Dendritic cell treated with granulocyte-macrophage colony-stimulating factor and Interleukin-4, amounts not matched to agents 40 ng/mL and 50 ng/mL, for 4 days (primary cell): ENCODE measurements at regions not wholly inside any gene's neighbourhood (a gene's known extent, or its start where the extent isn't known, plus 50 kb on each side); places are given as distances from the start of the nearest gene placed in this dataset.

Experiments used
- H3K27ac Mint-ChIP-seq: one replicate; pipeline ENCODE4 v1.8.0; 2022; ENCODE audit warnings: mild to moderate bottlenecking, mixed read lengths
- H3K27me3 Mint-ChIP-seq: one replicate; pipeline ENCODE4 v1.8.0; 2022; ENCODE audit warnings: mild to moderate bottlenecking, mixed read lengths
- H3K36me3 Mint-ChIP-seq: one replicate; pipeline ENCODE4 v1.8.0; 2022; ENCODE audit warnings: low read depth, mixed read lengths
- H3K4me1 Mint-ChIP-seq: one replicate; pipeline ENCODE4 v1.8.0; 2022; ENCODE audit warnings: low read depth, mixed read lengths
- H3K4me3 Mint-ChIP-seq: one replicate; pipeline ENCODE4 v1.8.0; 2022; ENCODE audit warnings: mild to moderate bottlenecking, moderate library complexity, mixed read lengths
- H3K9me3 Mint-ChIP-seq: one replicate; pipeline ENCODE4 v1.8.0; 2022; ENCODE audit warnings: mixed read lengths
- intact Hi-C: fragments of 100-400 bp; cut with micrococcal nuclease; formaldehyde crosslinking; loops from one replicate; pipeline ENCODE4 v1.15.0; 2022

GRCh38 chr9:81532251-81532650, 157.1 kb downstream of the TLE1 start:
- intact Hi-C loops: no loop called here

GRCh38 chr9:81531511-81531910, 157.8 kb downstream of the TLE1 start:
- peaks cover 27% of the 10 kb centered on the region for H3K4me1 Mint-ChIP-seq

More at GRCh38 chr9:81532251-81532650, 157.1 kb downstream of the TLE1 start:
- Mint-ChIP-seq H3K36me3 (no peaks in the 10 kb centered on the region), H3K4me3 (no peak overlapping the region), H3K9me3 (no peaks in the 10 kb centered on the region), H3K27me3 (no peaks in the 10 kb centered on the region), H3K27ac (no peak overlapping the region), H3K4me1 (peaks cover 27% of the 10 kb centered on the region)

GRCh38 chr9:81530846-81531245, 158.5 kb downstream of the TLE1 start:
- Mint-ChIP-seq H3K4me1 (peaks cover 27% of the 10 kb centered on the region), H3K9me3 (no peaks in the 10 kb centered on the region), H3K36me3 (no peaks in the 10 kb centered on the region), H3K27me3 (peaks cover 1% of the 10 kb centered on the region), H3K27ac (peak overlapping the region; percentile 63), H3K4me3 (no peak overlapping the region)
- intact Hi-C loops: no loop called here

More at GRCh38 chr9:81531511-81531910, 157.8 kb downstream of the TLE1 start:
- Mint-ChIP-seq H3K4me3 (no peak overlapping the region), H3K36me3 (no peaks in the 10 kb centered on the region), H3K27me3 (peaks cover 1% of the 10 kb centered on the region), H3K9me3 (no peaks in the 10 kb centered on the region), H3K27ac (peak overlapping the region; percentile 63)
- intact Hi-C loops: no loop called here

- Mint-ChIP-seq H3K27ac (peak overlapping the region; percentile 63), H3K36me3 (no peaks in the 10 kb centered on the region), H3K27me3 (peaks cover 1% of the 10 kb centered on the region), H3K4me3 (no peak overlapping the region), H3K9me3 (no peaks in the 10 kb centered on the region), H3K4me1 (peaks cover 27% of the 10 kb centered on the region)
- intact Hi-C loops: no loop called here
Measured at GRCh38 chr9:81530310-81530810, 159.0 kb downstream of the TLE1 start.

- Mint-ChIP-seq H3K9me3 (no peaks in the 10 kb centered on the region), H3K27me3 (peaks cover 1% of the 10 kb centered on the region), H3K36me3 (no peaks in the 10 kb centered on the region), H3K4me1 (peaks cover 27% of the 10 kb centered on the region), H3K4me3 (no peak overlapping the region), H3K27ac (peak overlapping the region; percentile 63)
- intact Hi-C loops: no loop called here
Measured at GRCh38 chr9:81529556-81530193, 159.7 kb downstream of the TLE1 start.

- no peak overlapping the region for H3K27ac Mint-ChIP-seq
- peaks cover 1% of the 10 kb centered on the region for H3K27me3 Mint-ChIP-seq
- H3K4me1 Mint-ChIP-seq: peaks cover 32% of the 10 kb centered on the region
- H3K4me3 Mint-ChIP-seq: no peak overlapping the region
- no peaks in the 10 kb centered on the region for H3K36me3 Mint-ChIP-seq
- H3K9me3 Mint-ChIP-seq: no peaks in the 10 kb centered on the region
- intact Hi-C loops: no loop called here
Measured at GRCh38 chr9:81526587-81526986, 162.8 kb downstream of the TLE1 start.

- Mint-ChIP-seq H3K27ac (no peak overlapping the region), H3K4me3 (no peak overlapping the region), H3K4me1 (peaks cover 5% of the 10 kb centered on the region), H3K27me3 (peaks cover 1% of the 10 kb centered on the region), H3K36me3 (no peaks in the 10 kb centered on the region), H3K9me3 (no peaks in the 10 kb centered on the region)
- intact Hi-C loops: loop anchor here (5.0 kb wide), 1 partner anchor 324 kb away; no protein-coding TSS in a partner anchor
Measured at GRCh38 chr9:81522716-81523551, 166.4 kb downstream of the TLE1 start.

GRCh38 chr9:81521892-81522291, 167.5 kb downstream of the TLE1 start:
- H3K9me3 Mint-ChIP-seq: no peaks in the 10 kb centered on the region
- H3K27ac Mint-ChIP-seq: no peak overlapping the region
- intact Hi-C loops: loop anchor here (5.0 kb wide), 1 partner anchor 325 kb away; no protein-coding TSS in a partner anchor
- H3K4me3 Mint-ChIP-seq: no peak overlapping the region
- peaks cover 1% of the 10 kb centered on the region for H3K27me3 Mint-ChIP-seq
- peaks cover 5% of the 10 kb centered on the region for H3K4me1 Mint-ChIP-seq
- H3K36me3 Mint-ChIP-seq: no peaks in the 10 kb centered on the region

- intact Hi-C loops: loop anchor here (5.0 kb wide), 1 partner anchor 327 kb away; no protein-coding TSS in a partner anchor
- no peak overlapping the region for H3K27ac Mint-ChIP-seq
- peaks cover 5% of the 10 kb centered on the region for H3K4me1 Mint-ChIP-seq
- H3K4me3 Mint-ChIP-seq: no peak overlapping the region
- H3K9me3 Mint-ChIP-seq: no peaks in the 10 kb centered on the region
- no peaks in the 10 kb centered on the region for H3K36me3 Mint-ChIP-seq
- H3K27me3 Mint-ChIP-seq: no peaks in the 10 kb centered on the region
Measured at GRCh38 chr9:81519816-81520495, 169.4 kb downstream of the TLE1 start.

- Mint-ChIP-seq H3K9me3 (no peaks in the 10 kb centered on the region), H3K36me3 (no peaks in the 10 kb centered on the region), H3K27me3 (no peaks in the 10 kb centered on the region), H3K4me3 (no peak overlapping the region), H3K4me1 (peaks cover 5% of the 10 kb centered on the region), H3K27ac (no peak overlapping the region)
- intact Hi-C loops: no loop called here
Measured at GRCh38 chr9:81517954-81518353, 171.4 kb downstream of the TLE1 start.

- Mint-ChIP-seq H3K9me3 (peaks cover 10% of the 10 kb centered on the region), H3K4me1 (peaks cover 9% of the 10 kb centered on the region), H3K27ac (no peak overlapping the region), H3K4me3 (no peak overlapping the region), H3K27me3 (peaks cover 4% of the 10 kb centered on the region), H3K36me3 (no peaks in the 10 kb centered on the region)
- intact Hi-C loops: no loop called here
Measured at GRCh38 chr9:81513059-81513458, 176.3 kb downstream of the TLE1 start.

GRCh38 chr9:81512641-81513040, 176.7 kb downstream of the TLE1 start:
- Mint-ChIP-seq H3K27me3 (peaks cover 4% of the 10 kb centered on the region), H3K4me1 (peaks cover 9% of the 10 kb centered on the region), H3K4me3 (no peak overlapping the region), H3K36me3 (no peaks in the 10 kb centered on the region), H3K9me3 (peaks cover 10% of the 10 kb centered on the region), H3K27ac (no peak overlapping the region)
- intact Hi-C loops: no loop called here

- H3K4me1 Mint-ChIP-seq: peaks cover 9% of the 10 kb centered on the region
- intact Hi-C loops: no loop called here
- peaks cover 10% of the 10 kb centered on the region for H3K9me3 Mint-ChIP-seq
- H3K27ac Mint-ChIP-seq: no peak overlapping the region
- H3K36me3 Mint-ChIP-seq: no peaks in the 10 kb centered on the region
- H3K4me3 Mint-ChIP-seq: no peak overlapping the region
- peaks cover 4% of the 10 kb centered on the region for H3K27me3 Mint-ChIP-seq
Measured at GRCh38 chr9:81508476-81508875, 180.9 kb downstream of the TLE1 start.
